Smooth muscle cell (in vitro differentiated cells): ENCODE measurements at regions not wholly inside any gene's neighbourhood (a gene's known extent, or its start where the extent isn't known, plus 50 kb on each side); places are given as distances from the start of the nearest gene placed in this dataset.

Experiments used
- DNase-seq: peaks from one replicate; lab custom pipeline; 2025; ENCODE audit not compliant: unreplicated experiment; lab: John Stamatoyannopoulos, UW
- H2AFZ ChIP-seq: fragments of 200-600 bp; sonication (generic); 2 replicates; pipeline ENCODE4 v1.6.0; 2016; ENCODE audit warnings: antibody characterized with exemption, low read depth, mild to moderate bottlenecking
- H3F3A ChIP-seq: fragments of 200-600 bp; sonication (generic); 2 replicates; pipeline ENCODE4 v1.6.0; 2017; ENCODE audit warnings: antibody characterized with exemption, low read depth
- H3K27ac ChIP-seq: fragments of 200-600 bp; sonication (generic); 2 replicates; pipeline ENCODE4 v1.5.1; 2016; ENCODE audit warnings: low read depth, mild to moderate bottlenecking
- H3K27me3 ChIP-seq: fragments of 200-600 bp; sonication (generic); 2 replicates; pipeline ENCODE4 v1.6.1; 2016; ENCODE audit warnings: low read depth, mild to moderate bottlenecking
- H3K36me3 ChIP-seq: fragments of 200-600 bp; sonication (generic); 2 replicates; pipeline ENCODE4 v1.5.1; 2016; ENCODE audit warnings: low read depth
- H3K4me1 ChIP-seq: fragments of 200-600 bp; sonication (generic); 2 replicates; pipeline ENCODE4 v1.5.1; 2016; ENCODE audit warnings: low read depth
- H3K4me2 ChIP-seq: fragments of 200-600 bp; sonication (generic); 2 replicates; pipeline ENCODE4 v1.6.0; 2016; ENCODE audit warnings: mild to moderate bottlenecking
- H3K4me3 ChIP-seq: fragments of 200-600 bp; sonication (generic); 2 replicates; pipeline ENCODE4 v1.5.1; 2016; ENCODE audit warnings: mild to moderate bottlenecking
- H3K79me2 ChIP-seq: fragments of 200-600 bp; sonication (generic); 2 replicates; pipeline ENCODE4 v1.6.0; 2016; ENCODE audit warnings: low read depth, mild to moderate bottlenecking
- H3K9ac ChIP-seq: fragments of 200-600 bp; sonication (generic); 2 replicates; pipeline ENCODE4 v1.6.0; 2016; ENCODE audit warnings: low read depth
- H3K9me3 ChIP-seq: fragments of 200-600 bp; sonication (generic); replicated peaks from 2 replicates; pipeline ENCODE4 v1.5.1; 2016; ENCODE audit warnings: low read depth
- H4K20me1 ChIP-seq: fragments of 200-600 bp; sonication (generic); 2 replicates; pipeline ENCODE4 v1.6.0; 2016; ENCODE audit warnings: low read depth
- CTCF ChIP-seq: fragments of 200-600 bp; sonication (generic); IDR thresholded peaks from 2 replicates; pipeline ENCODE4 v1.5.1; 2017; ENCODE audit warnings: borderline replicate concordance, mild to moderate bottlenecking, antibody characterized with exemption; ENCODE audit not compliant: insufficient read depth, poor library complexity, severe bottlenecking
- WGBS: methylation state at CpG from one replicate; pipeline ENCODE4 v1.1.7; 2016; ENCODE audit warnings: low lambda C conversion rate; 5-methylcytosine and 5-hydroxymethylcytosine counted together

DNA sequence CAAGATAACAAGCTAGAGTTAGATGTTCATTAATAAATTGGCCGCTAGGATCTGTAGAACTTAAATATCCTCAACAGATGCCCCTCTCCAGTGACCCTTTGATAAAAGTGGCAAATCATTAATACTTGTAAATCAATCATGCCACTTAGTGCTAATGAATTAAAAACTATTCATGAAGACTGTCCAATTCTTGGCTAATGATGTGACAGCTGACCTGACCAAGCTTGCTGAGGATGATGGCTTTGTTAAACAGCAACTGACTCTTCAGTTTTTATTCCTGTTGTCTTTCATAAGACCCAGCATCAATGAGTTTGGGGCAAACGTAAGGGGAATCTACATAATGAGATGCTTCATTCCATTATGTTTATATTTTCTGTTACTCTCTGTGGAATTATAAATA lies 396.8 kb upstream of the NMUR2 start:
- Histone ChIP-seq H3K4me1 (no peaks in the 10 kb centered on the region), H4K20me1 (no peaks in the 10 kb centered on the region), H3K9me3 (no peaks in the 10 kb centered on the region), H3K9ac (no peak overlapping the region), H3K36me3 (no peaks in the 10 kb centered on the region), H3K79me2 (no peaks in the 10 kb centered on the region), H3K4me2 (no peak overlapping the region), H2AFZ (no peak overlapping the region), H3K4me3 (no peak overlapping the region), H3F3A (no peaks in the 10 kb centered on the region), H3K27me3 (no peaks in the 10 kb centered on the region), H3K27ac (no peak overlapping the region)
- WGBS: 93% methylated on average over 2 of the region's 2 CpGs
- DNase-seq: no peak
- TF ChIP-seq CTCF: no peak

- H2AFZ ChIP-seq: no peak overlapping the region
- H3K9ac ChIP-seq: no peak overlapping the region
- H3K36me3 ChIP-seq: no peaks in the 10 kb centered on the region
- no peak overlapping the region for H3K4me3 ChIP-seq
- no peaks in the 10 kb centered on the region for H3K4me1 ChIP-seq
- no peaks in the 10 kb centered on the region for H3F3A ChIP-seq
- no peaks in the 10 kb centered on the region for H3K9me3 ChIP-seq
- no peaks in the 10 kb centered on the region for H4K20me1 ChIP-seq
- peak overlapping the region; percentile 18 for H3K4me2 ChIP-seq
- 39% methylated on average over 3 of the region's 3 CpGs for WGBS
- no peaks in the 10 kb centered on the region for H3K27me3 ChIP-seq
- no peaks in the 10 kb centered on the region for H3K79me2 ChIP-seq
- TF ChIP-seq CTCF: no peak
- no peak overlapping the region for H3K27ac ChIP-seq
- DNase-seq: no peak
These were observed 399.1 kb upstream of the NMUR2 start for GRCh38 chr5:152804179-152804578.

DNA sequence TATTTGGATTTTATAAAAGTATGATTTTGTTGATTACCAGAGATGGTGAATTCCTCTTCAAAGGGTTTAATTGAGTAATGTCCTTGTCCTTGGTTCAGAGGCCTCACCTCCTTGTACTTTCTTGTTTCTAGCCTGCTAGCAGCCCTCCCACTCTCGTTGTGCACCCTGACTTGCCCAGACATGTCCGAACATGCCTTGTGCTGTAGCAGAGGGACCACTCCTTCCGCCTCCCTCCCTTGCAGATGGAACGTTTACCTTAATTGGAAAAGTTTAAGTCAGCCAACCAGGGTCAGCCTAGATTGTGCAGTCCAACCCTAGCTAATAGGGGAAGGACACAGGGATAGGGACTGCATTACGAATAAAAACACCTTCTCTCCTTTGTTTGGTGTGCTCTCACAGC lies 406.9 kb upstream of the NMUR2 start:
- 72% methylated on average over 5 of the region's 5 CpGs for WGBS
- no peaks in the 10 kb centered on the region for H4K20me1 ChIP-seq

More for the DNA sequence above, 406.9 kb upstream of the NMUR2 start:
- Histone ChIP-seq H3K9ac (peak overlapping the region; percentile 7), H3K9me3 (no peaks in the 10 kb centered on the region), H3F3A (no peaks in the 10 kb centered on the region), H3K27ac (peak overlapping the region; percentile 67), H3K27me3 (no peaks in the 10 kb centered on the region), H3K79me2 (no peaks in the 10 kb centered on the region), H3K36me3 (no peaks in the 10 kb centered on the region), H3K4me3 (no peak overlapping the region), H2AFZ (no peak overlapping the region), H3K4me2 (no peak overlapping the region), H3K4me1 (no peaks in the 10 kb centered on the region)
- DNase-seq: no peak
- TF ChIP-seq CTCF: no peak
